ENCODE measurements at regions not wholly inside any gene's neighbourhood (a gene's known extent, or its start where the extent isn't known, plus 50 kb on each side); places are given as distances from the start of the nearest gene placed in this dataset.

GRCh38 chr13:58823701-58824100 is 1192.2 kb downstream of the PCDH17 start:
- no peak overlapping the region for H3K4me3 ChIP-seq
- no peaks in the 10 kb centered on the region for H3K4me1 ChIP-seq (ENCODE audit: insufficient read depth)
- H3K27me3 Mint-ChIP-seq (ENCODE audit: insufficient read depth, low read depth, poor library complexity): no peaks in the 10 kb centered on the region
- TF ChIP-seq ETS1 (IDR thresholded peaks at IDR 0.05): no peak
- TF ChIP-seq ZNF462 (CRISPR knock-in tag; IDR thresholded peaks at IDR 0.05): no peak
- TF ChIP-seq STAT1 (IDR thresholded peaks at IDR 0.05; ENCODE audit: unreplicated experiment): no peak
- TF ChIP-seq ZNF114 (CRISPR knock-in tag; IDR thresholded peaks at IDR 0.05): no peak
- H3K79me2 ChIP-seq (replicated peaks; ENCODE audit: insufficient read depth): no peaks in the 10 kb centered on the region
- no peaks in the 10 kb centered on the region for H3K36me3 ChIP-seq (ENCODE audit: insufficient read depth)
- no peaks in the 10 kb centered on the region for H3F3A ChIP-seq (replicated peaks; ENCODE audit: low read depth)
- peaks cover 8% of the 10 kb centered on the region for H3K9me3 Mint-ChIP-seq
- no peak overlapping the region for H3K27ac ChIP-seq (ENCODE audit: low read depth)
- H3K4me2 ChIP-seq: no peak overlapping the region
- DNase-seq (ENCODE audit: low spot score) (no peak), ATAC-seq (no peak)
- H3K4me3 Mint-ChIP-seq: no peak overlapping the region
- no peak overlapping the region for H2AFZ ChIP-seq
- no peaks in the 10 kb centered on the region for H3K9me2 ChIP-seq (ENCODE audit: insufficient read depth)
- H3K36me3 Mint-ChIP-seq (ENCODE audit: low read depth): peaks cover 7% of the 10 kb centered on the region; the same call in 2 of the 3 replicates
- no peaks in the 10 kb centered on the region for H3K27me3 ChIP-seq (ENCODE audit: insufficient read depth)
- no peaks in the 10 kb centered on the region for H4K20me1 ChIP-seq (replicated peaks; ENCODE audit: insufficient read depth)
- no peak overlapping the region for H3K27ac Mint-ChIP-seq
- H3K4me1 Mint-ChIP-seq: no peaks in the 10 kb centered on the region

- no peak overlapping the region for H3K4me3 ChIP-seq
- no peak overlapping the region for H3K4me3 Mint-ChIP-seq
- TF ChIP-seq ZNF114 (CRISPR knock-in tag; IDR thresholded peaks at IDR 0.05): no peak
- TF ChIP-seq POLR2AphosphoS5 (IDR thresholded peaks at IDR 0.05; ENCODE audit: low read depth): no peak
- no peak for TF ChIP-seq NANOG (IDR thresholded peaks at IDR 0.05; ENCODE audit: borderline replicate concordance)
- no peak for TF ChIP-seq EZH2phosphoT487 (IDR thresholded peaks at IDR 0.05; ENCODE audit: unreplicated experiment)
- no peak for TF ChIP-seq EZH2 (IDR thresholded peaks at IDR 0.05; ENCODE audit: low read depth, unreplicated experiment)
- TF ChIP-seq REST (IDR thresholded peaks at IDR 0.05; ENCODE audit: unreplicated experiment): no peak
- no peak for TF ChIP-seq ETS1 (IDR thresholded peaks at IDR 0.05)
These were observed 1196.4 kb downstream of the PCDH17 start for GRCh38 chr13:58827904-58828303.

More at GRCh38 chr13:58827904-58828303, 1196.4 kb downstream of the PCDH17 start:
- no peaks in the 10 kb centered on the region for H3K4me1 Mint-ChIP-seq
- H3K79me2 ChIP-seq (replicated peaks; ENCODE audit: insufficient read depth): no peaks in the 10 kb centered on the region
- ATAC-seq: no peak
- no peaks in the 10 kb centered on the region for H3K27me3 Mint-ChIP-seq (ENCODE audit: insufficient read depth, low read depth, poor library complexity)
- no peak overlapping the region for H2AFZ ChIP-seq
- no peaks in the 10 kb centered on the region for H3K4me1 ChIP-seq (ENCODE audit: insufficient read depth)
- H3K36me3 ChIP-seq (ENCODE audit: insufficient read depth): no peaks in the 10 kb centered on the region
- H3K36me3 Mint-ChIP-seq (ENCODE audit: low read depth): peaks cover 4% of the 10 kb centered on the region; the same call in 2 of the 3 replicates
- H3K4me2 ChIP-seq: no peak overlapping the region
- DNase-seq (ENCODE audit: low spot score): no peak
- peaks cover 7% of the 10 kb centered on the region for H3K9me3 Mint-ChIP-seq
- H3K9me2 ChIP-seq (ENCODE audit: insufficient read depth): no peaks in the 10 kb centered on the region
- H3K27ac Mint-ChIP-seq: no peak overlapping the region
- no peaks in the 10 kb centered on the region for H4K20me1 ChIP-seq (replicated peaks; ENCODE audit: insufficient read depth)
- no peaks in the 10 kb centered on the region for H3F3A ChIP-seq (replicated peaks; ENCODE audit: low read depth)
- no peak overlapping the region for H3K27ac ChIP-seq (ENCODE audit: low read depth)
- no peaks in the 10 kb centered on the region for H3K27me3 ChIP-seq (ENCODE audit: insufficient read depth)

Measured in GM23338 (cell line).